DOHH2 (cell line): ENCODE measurements at regions not wholly inside any gene's neighbourhood (a gene's known extent, or its start where the extent isn't known, plus 50 kb on each side); places are given as distances from the start of the nearest gene placed in this dataset.

ENCODE experiments used
- H3F3A ChIP-seq: fragments of 200-600 bp; sonication (generic), shearing (Covaris generic); 2 replicates; pipeline ENCODE4 v1.6.0; 2016; ENCODE audit warnings: antibody characterized with exemption, mild to moderate bottlenecking; ENCODE audit not compliant: control insufficient read depth, insufficient read depth
- H3K27ac ChIP-seq: fragments of 200-600 bp; sonication (generic); 2 replicates; pipeline ENCODE4 v1.5.1; 2014; ENCODE audit warnings: low read depth, mild to moderate bottlenecking, low read length, moderate library complexity
- H3K27me3 ChIP-seq: fragments of 200-600 bp; sonication (generic); 2 replicates; pipeline ENCODE4 v1.6.1; 2014; ENCODE audit warnings: mild to moderate bottlenecking, low read length, mixed read lengths; ENCODE audit not compliant: control insufficient read depth
- H3K36me3 ChIP-seq: fragments of 200-600 bp; sonication (generic); 2 replicates; pipeline ENCODE4 v1.6.1; 2014; ENCODE audit warnings: mild to moderate bottlenecking, low read length, moderate library complexity, mixed read lengths; ENCODE audit not compliant: control insufficient read depth
- H3K4me1 ChIP-seq: fragments of 200-600 bp; sonication (generic); 2 replicates; pipeline ENCODE4 v1.6.1; 2014; ENCODE audit warnings: mild to moderate bottlenecking, low read length, mixed read lengths; ENCODE audit not compliant: control insufficient read depth
- H3K4me2 ChIP-seq: fragments of 200-600 bp; sonication (generic); 2 replicates; pipeline ENCODE4 v1.6.0; 2014; ENCODE audit warnings: mild to moderate bottlenecking, low read length, moderate library complexity
- H3K4me3 ChIP-seq: fragments of 200-600 bp; sonication (generic); 2 replicates; pipeline ENCODE4 v1.5.1; 2014; ENCODE audit warnings: mild to moderate bottlenecking, low read length, mixed read lengths
- H3K79me2 ChIP-seq: fragments of 200-600 bp; sonication (generic); 2 replicates; pipeline ENCODE4 v1.6.1; 2014; ENCODE audit warnings: mild to moderate bottlenecking, low read length, mixed read lengths; ENCODE audit not compliant: control insufficient read depth
- H3K9me2 ChIP-seq: fragments of 200-600 bp; sonication (generic); replicated peaks from 2 replicates; pipeline ENCODE4 v1.6.1; 2014; ENCODE audit warnings: mild to moderate bottlenecking, low read length, mixed read lengths; ENCODE audit not compliant: control insufficient read depth
- H3K9me3 ChIP-seq: fragments of 200-600 bp; sonication (generic); 2 replicates; pipeline ENCODE4 v1.6.1; 2014; ENCODE audit warnings: antibody characterized with exemption, low read length, mixed read lengths; ENCODE audit not compliant: control insufficient read depth, insufficient read depth
- H4K20me1 ChIP-seq: fragments of 200-600 bp; sonication (generic); 2 replicates; pipeline ENCODE4 v1.6.0; 2014; ENCODE audit warnings: low read depth, mild to moderate bottlenecking, antibody characterized with exemption, low read length, moderate library complexity; ENCODE audit not compliant: control insufficient read depth, insufficient read depth
- CTCF ChIP-seq: fragments of 200-600 bp; sonication (generic); IDR thresholded peaks from one replicate; pipeline ENCODE4 v1.5.1; 2014; ENCODE audit warnings: antibody characterized with exemption, mild to moderate bottlenecking, low read depth, low read length; ENCODE audit not compliant: poor library complexity, severe bottlenecking
- EZH2phosphoT487 ChIP-seq: fragments of 200-600 bp; sonication (generic); IDR thresholded peaks from 2 replicates; pipeline ENCODE4 v1.6.1; 2017; ENCODE audit warnings: borderline replicate concordance, mild to moderate bottlenecking, antibody characterized with exemption, low read length, moderate library complexity, mixed read lengths

- H3K4me3 ChIP-seq: no peak overlapping the region
- no peaks in the 10 kb centered on the region for H3F3A ChIP-seq
These were observed 465.9 kb upstream of the ARID1B start for GRCh38 chr6:156311291-156311690.

GRCh38 chr6:156310701-156311100 lies 466.5 kb upstream of the ARID1B start:
- no peak overlapping the region for H3K27ac ChIP-seq
- no peaks in the 10 kb centered on the region for H4K20me1 ChIP-seq

More at GRCh38 chr6:156311291-156311690, 465.9 kb upstream of the ARID1B start:
- H3K27me3 ChIP-seq: no peaks in the 10 kb centered on the region
- TF ChIP-seq CTCF (no peak), EZH2phosphoT487 (no peak)
- H3K4me2 ChIP-seq: no peak overlapping the region
- H3K4me1 ChIP-seq: no peaks in the 10 kb centered on the region
- H3K9me3 ChIP-seq: no peaks in the 10 kb centered on the region
- H3K79me2 ChIP-seq: no peaks in the 10 kb centered on the region
- H4K20me1 ChIP-seq: no peaks in the 10 kb centered on the region
- H3K9me2 ChIP-seq: no peaks in the 10 kb centered on the region
- no peaks in the 10 kb centered on the region for H3K36me3 ChIP-seq
- H3K27ac ChIP-seq: no peak overlapping the region

GRCh38 chr6:156309017-156309416 lies 468.2 kb upstream of the ARID1B start:
- Histone ChIP-seq H3K9me3 (no peaks in the 10 kb centered on the region), H3K79me2 (no peaks in the 10 kb centered on the region)

More at GRCh38 chr6:156310701-156311100, 466.5 kb upstream of the ARID1B start:
- H3F3A ChIP-seq: no peaks in the 10 kb centered on the region
- no peaks in the 10 kb centered on the region for H3K79me2 ChIP-seq
- no peaks in the 10 kb centered on the region for H3K27me3 ChIP-seq
- H3K9me3 ChIP-seq: no peaks in the 10 kb centered on the region
- no peaks in the 10 kb centered on the region for H3K4me1 ChIP-seq
- H3K4me2 ChIP-seq: no peak overlapping the region
- H3K9me2 ChIP-seq: no peaks in the 10 kb centered on the region
- TF ChIP-seq CTCF: no peak
- TF ChIP-seq EZH2phosphoT487: no peak
- no peak overlapping the region for H3K4me3 ChIP-seq
- no peaks in the 10 kb centered on the region for H3K36me3 ChIP-seq

More at GRCh38 chr6:156309017-156309416, 468.2 kb upstream of the ARID1B start:
- Histone ChIP-seq H3K36me3 (no peaks in the 10 kb centered on the region), H3K27me3 (no peaks in the 10 kb centered on the region), H3K27ac (no peak overlapping the region), H3K9me2 (no peaks in the 10 kb centered on the region), H4K20me1 (no peaks in the 10 kb centered on the region), H3K4me1 (no peaks in the 10 kb centered on the region), H3K4me3 (no peak overlapping the region), H3K4me2 (no peak overlapping the region), H3F3A (no peaks in the 10 kb centered on the region)
- TF ChIP-seq CTCF (no peak), EZH2phosphoT487 (no peak)
